ENCODE measurements at regions not wholly inside any gene's neighbourhood (a gene's known extent, or its start where the extent isn't known, plus 50 kb on each side); places are given as distances from the start of the nearest gene placed in this dataset.

DNA sequence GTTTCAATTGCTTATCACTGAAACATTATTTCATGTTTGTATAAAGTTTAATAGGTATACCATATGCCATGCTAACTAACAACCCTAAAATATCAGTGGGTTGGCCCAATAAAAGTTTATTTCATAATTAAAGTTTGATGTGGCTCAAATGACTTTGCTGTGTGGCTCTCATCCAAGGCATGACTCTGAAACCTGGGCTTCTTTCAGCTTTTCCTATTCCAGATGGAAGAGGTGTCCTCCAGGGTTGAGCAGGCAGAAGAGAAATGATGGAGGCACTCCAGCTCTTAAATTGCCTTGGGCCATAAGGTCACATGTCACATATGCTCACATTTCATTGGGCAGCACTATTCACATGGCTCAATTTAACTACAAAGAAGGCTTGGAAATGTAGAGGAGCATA is 101.9 kb downstream of the MACIR start:
- Histone ChIP-seq H4K20me1 (replicated peaks; ENCODE audit: control insufficient read depth, extremely low read depth, insufficient read depth, low read length) (no peaks in the 10 kb centered on the region), H3K4me3 (replicated peaks in 1 of 3; ENCODE audit: insufficient read depth in 1 of 3, low read depth in 1 of 3, low read length in 3 of 3) (no peak overlapping the region), H2AFZ (ENCODE audit: low read depth, low read length) (no peak overlapping the region), H3K4me1 (ENCODE audit: control insufficient read depth, extremely low read depth, insufficient read depth, low read length) (peaks cover 17% of the 10 kb centered on the region), H3K27ac (ENCODE audit: insufficient read depth, low read depth, low read length) (no peak overlapping the region), H3K9ac (replicated peaks; ENCODE audit: extremely low read depth, insufficient read depth, low read length) (no peak overlapping the region), H3K27me3 (ENCODE audit: control insufficient read depth in 2 of 2, insufficient read depth in 2 of 2, low read length in 2 of 2) (no peaks in the 10 kb centered on the region), H3K79me2 (ENCODE audit: control insufficient read depth, insufficient read depth, low read length) (no peaks in the 10 kb centered on the region), H3K9me3 (replicated peaks; ENCODE audit: control insufficient read depth, insufficient read depth, low read length) (no peaks in the 10 kb centered on the region), H3K9me1 (replicated peaks; ENCODE audit: control insufficient read depth, extremely low read depth, insufficient read depth, low read length) (no peaks in the 10 kb centered on the region), H3K36me3 (ENCODE audit: control insufficient read depth in 2 of 2, extremely low read depth in 1 of 2, insufficient read depth in 2 of 2, low read length in 2 of 2) (no peaks in the 10 kb centered on the region), H3K4me2 (ENCODE audit: insufficient read depth, low read length) (no peak overlapping the region)
- TF ChIP-seq FOS (IDR thresholded peaks at IDR 0.05; ENCODE audit: borderline replicate concordance, insufficient read depth, low read length) (no peak), GATA2 (IDR thresholded peaks at IDR 0.05; ENCODE audit: insufficient read depth, insufficient read length, low read depth, low read length) (no peak), EZH2 (IDR thresholded peaks at IDR 0.05; ENCODE audit: borderline replicate concordance, low read depth, low read length, severe bottlenecking) (no peak), POLR2AphosphoS5 (IDR thresholded peaks at IDR 0.05; ENCODE audit: insufficient read depth, low read depth, low read length) (no peak), POLR2A (IDR thresholded peaks at IDR 0.05; ENCODE audit: low read depth, low read length) (no peak), JUN (IDR thresholded peaks at IDR 0.05; ENCODE audit: borderline replicate concordance, insufficient read depth, insufficient read length, low read depth) (no peak), MYC (IDR thresholded peaks at IDR 0.05; ENCODE audit: low read depth, low read length) (no peak)
- TF ChIP-seq, protein P1, sequence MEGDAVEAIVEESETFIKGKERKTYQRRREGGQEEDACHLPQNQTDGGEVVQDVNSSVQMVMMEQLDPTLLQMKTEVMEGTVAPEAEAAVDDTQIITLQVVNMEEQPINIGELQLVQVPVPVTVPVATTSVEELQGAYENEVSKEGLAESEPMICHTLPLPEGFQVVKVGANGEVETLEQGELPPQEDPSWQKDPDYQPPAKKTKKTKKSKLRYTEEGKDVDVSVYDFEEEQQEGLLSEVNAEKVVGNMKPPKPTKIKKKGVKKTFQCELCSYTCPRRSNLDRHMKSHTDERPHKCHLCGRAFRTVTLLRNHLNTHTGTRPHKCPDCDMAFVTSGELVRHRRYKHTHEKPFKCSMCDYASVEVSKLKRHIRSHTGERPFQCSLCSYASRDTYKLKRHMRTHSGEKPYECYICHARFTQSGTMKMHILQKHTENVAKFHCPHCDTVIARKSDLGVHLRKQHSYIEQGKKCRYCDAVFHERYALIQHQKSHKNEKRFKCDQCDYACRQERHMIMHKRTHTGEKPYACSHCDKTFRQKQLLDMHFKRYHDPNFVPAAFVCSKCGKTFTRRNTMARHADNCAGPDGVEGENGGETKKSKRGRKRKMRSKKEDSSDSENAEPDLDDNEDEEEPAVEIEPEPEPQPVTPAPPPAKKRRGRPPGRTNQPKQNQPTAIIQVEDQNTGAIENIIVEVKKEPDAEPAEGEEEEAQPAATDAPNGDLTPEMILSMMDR (IDR thresholded peaks at IDR 0.05; ENCODE audit: extremely low read depth in 1 of 2, insufficient read depth in 1 of 2, low read depth in 1 of 2, low read length in 2 of 2) = no peak
- TF ChIP-seq, protein P2, sequence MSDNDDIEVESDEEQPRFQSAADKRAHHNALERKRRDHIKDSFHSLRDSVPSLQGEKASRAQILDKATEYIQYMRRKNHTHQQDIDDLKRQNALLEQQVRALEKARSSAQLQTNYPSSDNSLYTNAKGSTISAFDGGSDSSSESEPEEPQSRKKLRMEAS (IDR thresholded peaks at IDR 0.05; ENCODE audit: insufficient read depth, insufficient read length) = no peak
- FAIRE-seq (no peak), DNase-seq (ENCODE audit: low read depth, low spot score) (no peak)
- POLR2A ChIA-PET = no interaction called here
- BruUV-seq (replicated peaks) = no TSS peak
- CTCF ChIA-PET = no interaction called here
- dilution Hi-C loops (cut with MboI; ENCODE audit: extremely low pct_ligation_motif_present, low sequenced_read_pairs) (no loop called here), intact Hi-C loops (cut with micrococcal nuclease) (no loop called here)

All from endothelial cell of umbilical vein (primary cell).